ENCODE measurements at regions not wholly inside any gene's neighbourhood (a gene's known extent, or its start where the extent isn't known, plus 50 kb on each side); places are given as distances from the start of the nearest gene placed in this dataset.

- TF ChIP-seq CTCF (IDR thresholded peaks at IDR 0.05): no peak
- no peak for TF ChIP-seq POLR2A (IDR thresholded peaks at IDR 0.05)
Measured at GRCh38 chr2:35931626-35932025, 424.0 kb upstream of the CRIM1 start.
